ENCODE measurements at regions not wholly inside any gene's neighbourhood (a gene's known extent, or its start where the extent isn't known, plus 50 kb on each side); places are given as distances from the start of the nearest gene placed in this dataset.

DNA sequence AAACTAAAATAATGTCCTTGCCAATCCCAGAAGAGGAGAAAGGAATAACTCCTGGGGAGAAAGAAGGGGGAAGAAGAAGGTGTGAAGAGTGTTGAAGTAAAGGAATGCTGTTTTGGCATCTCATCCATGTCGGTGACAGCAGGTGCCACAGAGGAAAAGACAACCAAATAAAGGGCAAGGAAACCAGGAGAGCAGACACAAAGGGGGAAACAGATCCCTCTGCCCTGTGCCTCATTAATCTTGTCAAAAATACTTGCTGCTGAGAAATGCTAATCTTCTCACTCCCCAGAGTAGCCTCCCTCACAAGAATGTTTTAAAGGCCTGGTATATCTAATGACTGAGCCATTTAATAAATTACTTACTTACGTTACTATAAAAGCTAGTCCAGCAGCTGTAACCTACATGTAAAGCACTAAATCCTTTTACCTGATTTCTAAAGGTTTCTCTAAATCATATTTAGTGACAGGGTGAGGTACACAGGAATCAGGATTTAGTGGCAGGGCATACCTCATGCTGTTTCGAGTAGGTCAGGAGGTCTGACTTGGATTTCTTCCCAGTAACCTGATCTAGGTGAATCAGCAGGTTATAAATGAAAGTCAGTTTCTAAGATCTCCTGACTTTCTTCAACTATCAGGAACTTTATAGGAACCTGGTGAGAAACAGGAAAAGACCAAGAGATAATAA is 377.1 kb downstream of the CENPW start (continued):
- TF ChIP-seq ZFHX2 (tag by site-specific recombination; conservative IDR thresholded peaks at IDR 0.05) (no peak), SP7 (tag by site-specific recombination; IDR thresholded peaks at IDR 0.05) (peak; percentile 31), ZNF114 (tag by site-specific recombination; IDR thresholded peaks at IDR 0.05) (no peak), ZNF184 (tag by site-specific recombination; IDR thresholded peaks at IDR 0.05) (no peak), KLF7 (tag by site-specific recombination; IDR thresholded peaks at IDR 0.05; ENCODE audit: borderline replicate concordance) (no peak), ZNF843 (tag by site-specific recombination; IDR thresholded peaks at IDR 0.05) (0 out of 2 replicates have a peak, but pooled peaks have one; percentile 36), ZNF404 (tag by site-specific recombination; IDR thresholded peaks at IDR 0.05) (no peak), TRIM28 (IDR thresholded peaks at IDR 0.05; ENCODE audit: borderline replicate concordance, low read length) (no peak; the same call in 1 of the 2 replicates), KLF16 (tag by site-specific recombination; IDR thresholded peaks at IDR 0.05) (no peak), HOXA7 (CRISPR knock-in tag; IDR thresholded peaks at IDR 0.05; ENCODE audit: borderline replicate concordance) (no peak), ZNF670 (tag by site-specific recombination; IDR thresholded peaks at IDR 0.05; ENCODE audit: low read depth) (no peak), ZNF37A (tag by site-specific recombination; IDR thresholded peaks at IDR 0.05) (no peak), TCF7L2 (IDR thresholded peaks at IDR 0.05; ENCODE audit: borderline replicate concordance, low read depth, low read length) (no peak), ZNF530 (tag by site-specific recombination; IDR thresholded peaks at IDR 0.05; ENCODE audit: low read depth) (no peak), ZNF19 (tag by site-specific recombination; IDR thresholded peaks at IDR 0.05; ENCODE audit: low read depth) (no peak), ZNF23 (tag by site-specific recombination; IDR thresholded peaks at IDR 0.05; ENCODE audit: borderline replicate concordance) (no peak), ZNF239 (tag by site-specific recombination; IDR thresholded peaks at IDR 0.05) (no peak), ZIC2 (tag by site-specific recombination; IDR thresholded peaks at IDR 0.05) (peak; percentile 28; the same call in 1 of the 2 replicates)
- TF ChIP-seq, protein P1, sequence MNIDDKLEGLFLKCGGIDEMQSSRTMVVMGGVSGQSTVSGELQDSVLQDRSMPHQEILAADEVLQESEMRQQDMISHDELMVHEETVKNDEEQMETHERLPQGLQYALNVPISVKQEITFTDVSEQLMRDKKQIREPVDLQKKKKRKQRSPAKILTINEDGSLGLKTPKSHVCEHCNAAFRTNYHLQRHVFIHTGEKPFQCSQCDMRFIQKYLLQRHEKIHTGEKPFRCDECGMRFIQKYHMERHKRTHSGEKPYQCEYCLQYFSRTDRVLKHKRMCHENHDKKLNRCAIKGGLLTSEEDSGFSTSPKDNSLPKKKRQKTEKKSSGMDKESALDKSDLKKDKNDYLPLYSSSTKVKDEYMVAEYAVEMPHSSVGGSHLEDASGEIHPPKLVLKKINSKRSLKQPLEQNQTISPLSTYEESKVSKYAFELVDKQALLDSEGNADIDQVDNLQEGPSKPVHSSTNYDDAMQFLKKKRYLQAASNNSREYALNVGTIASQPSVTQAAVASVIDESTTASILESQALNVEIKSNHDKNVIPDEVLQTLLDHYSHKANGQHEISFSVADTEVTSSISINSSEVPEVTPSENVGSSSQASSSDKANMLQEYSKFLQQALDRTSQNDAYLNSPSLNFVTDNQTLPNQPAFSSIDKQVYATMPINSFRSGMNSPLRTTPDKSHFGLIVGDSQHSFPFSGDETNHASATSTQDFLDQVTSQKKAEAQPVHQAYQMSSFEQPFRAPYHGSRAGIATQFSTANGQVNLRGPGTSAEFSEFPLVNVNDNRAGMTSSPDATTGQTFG (tag by site-specific recombination; IDR thresholded peaks at IDR 0.05; ENCODE audit: borderline replicate concordance) = no peak
- TF ChIP-seq, protein P2, sequence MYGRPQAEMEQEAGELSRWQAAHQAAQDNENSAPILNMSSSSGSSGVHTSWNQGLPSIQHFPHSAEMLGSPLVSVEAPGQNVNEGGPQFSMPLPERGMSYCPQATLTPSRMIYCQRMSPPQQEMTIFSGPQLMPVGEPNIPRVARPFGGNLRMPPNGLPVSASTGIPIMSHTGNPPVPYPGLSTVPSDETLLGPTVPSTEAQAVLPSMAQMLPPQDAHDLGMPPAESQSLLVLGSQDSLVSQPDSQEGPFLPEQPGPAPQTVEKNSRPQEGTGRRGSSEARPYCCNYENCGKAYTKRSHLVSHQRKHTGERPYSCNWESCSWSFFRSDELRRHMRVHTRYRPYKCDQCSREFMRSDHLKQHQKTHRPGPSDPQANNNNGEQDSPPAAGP (tag by site-specific recombination; IDR thresholded peaks at IDR 0.05) = no peak
- TF ChIP-seq, protein P3, sequence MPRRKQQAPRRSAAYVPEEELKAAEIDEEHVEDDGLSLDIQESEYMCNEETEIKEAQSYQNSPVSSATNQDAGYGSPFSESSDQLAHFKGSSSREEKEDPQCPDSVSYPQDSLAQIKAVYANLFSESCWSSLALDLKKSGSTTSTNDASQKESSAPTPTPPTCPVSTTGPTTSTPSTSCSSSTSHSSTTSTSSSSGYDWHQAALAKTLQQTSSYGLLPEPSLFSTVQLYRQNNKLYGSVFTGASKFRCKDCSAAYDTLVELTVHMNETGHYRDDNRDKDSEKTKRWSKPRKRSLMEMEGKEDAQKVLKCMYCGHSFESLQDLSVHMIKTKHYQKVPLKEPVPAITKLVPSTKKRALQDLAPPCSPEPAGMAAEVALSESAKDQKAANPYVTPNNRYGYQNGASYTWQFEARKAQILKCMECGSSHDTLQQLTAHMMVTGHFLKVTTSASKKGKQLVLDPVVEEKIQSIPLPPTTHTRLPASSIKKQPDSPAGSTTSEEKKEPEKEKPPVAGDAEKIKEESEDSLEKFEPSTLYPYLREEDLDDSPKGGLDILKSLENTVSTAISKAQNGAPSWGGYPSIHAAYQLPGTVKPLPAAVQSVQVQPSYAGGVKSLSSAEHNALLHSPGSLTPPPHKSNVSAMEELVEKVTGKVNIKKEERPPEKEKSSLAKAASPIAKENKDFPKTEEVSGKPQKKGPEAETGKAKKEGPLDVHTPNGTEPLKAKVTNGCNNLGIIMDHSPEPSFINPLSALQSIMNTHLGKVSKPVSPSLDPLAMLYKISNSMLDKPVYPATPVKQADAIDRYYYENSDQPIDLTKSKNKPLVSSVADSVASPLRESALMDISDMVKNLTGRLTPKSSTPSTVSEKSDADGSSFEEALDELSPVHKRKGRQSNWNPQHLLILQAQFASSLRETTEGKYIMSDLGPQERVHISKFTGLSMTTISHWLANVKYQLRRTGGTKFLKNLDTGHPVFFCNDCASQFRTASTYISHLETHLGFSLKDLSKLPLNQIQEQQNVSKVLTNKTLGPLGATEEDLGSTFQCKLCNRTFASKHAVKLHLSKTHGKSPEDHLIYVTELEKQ (tag by site-specific recombination; IDR thresholded peaks at IDR 0.05; ENCODE audit: borderline replicate concordance) = no peak
- TF ChIP-seq, protein P4, sequence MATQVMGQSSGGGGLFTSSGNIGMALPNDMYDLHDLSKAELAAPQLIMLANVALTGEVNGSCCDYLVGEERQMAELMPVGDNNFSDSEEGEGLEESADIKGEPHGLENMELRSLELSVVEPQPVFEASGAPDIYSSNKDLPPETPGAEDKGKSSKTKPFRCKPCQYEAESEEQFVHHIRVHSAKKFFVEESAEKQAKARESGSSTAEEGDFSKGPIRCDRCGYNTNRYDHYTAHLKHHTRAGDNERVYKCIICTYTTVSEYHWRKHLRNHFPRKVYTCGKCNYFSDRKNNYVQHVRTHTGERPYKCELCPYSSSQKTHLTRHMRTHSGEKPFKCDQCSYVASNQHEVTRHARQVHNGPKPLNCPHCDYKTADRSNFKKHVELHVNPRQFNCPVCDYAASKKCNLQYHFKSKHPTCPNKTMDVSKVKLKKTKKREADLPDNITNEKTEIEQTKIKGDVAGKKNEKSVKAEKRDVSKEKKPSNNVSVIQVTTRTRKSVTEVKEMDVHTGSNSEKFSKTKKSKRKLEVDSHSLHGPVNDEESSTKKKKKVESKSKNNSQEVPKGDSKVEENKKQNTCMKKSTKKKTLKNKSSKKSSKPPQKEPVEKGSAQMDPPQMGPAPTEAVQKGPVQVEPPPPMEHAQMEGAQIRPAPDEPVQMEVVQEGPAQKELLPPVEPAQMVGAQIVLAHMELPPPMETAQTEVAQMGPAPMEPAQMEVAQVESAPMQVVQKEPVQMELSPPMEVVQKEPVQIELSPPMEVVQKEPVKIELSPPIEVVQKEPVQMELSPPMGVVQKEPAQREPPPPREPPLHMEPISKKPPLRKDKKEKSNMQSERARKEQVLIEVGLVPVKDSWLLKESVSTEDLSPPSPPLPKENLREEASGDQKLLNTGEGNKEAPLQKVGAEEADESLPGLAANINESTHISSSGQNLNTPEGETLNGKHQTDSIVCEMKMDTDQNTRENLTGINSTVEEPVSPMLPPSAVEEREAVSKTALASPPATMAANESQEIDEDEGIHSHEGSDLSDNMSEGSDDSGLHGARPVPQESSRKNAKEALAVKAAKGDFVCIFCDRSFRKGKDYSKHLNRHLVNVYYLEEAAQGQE (tag by site-specific recombination; IDR thresholded peaks at IDR 0.05) = no peak
- TF ChIP-seq, protein P5, sequence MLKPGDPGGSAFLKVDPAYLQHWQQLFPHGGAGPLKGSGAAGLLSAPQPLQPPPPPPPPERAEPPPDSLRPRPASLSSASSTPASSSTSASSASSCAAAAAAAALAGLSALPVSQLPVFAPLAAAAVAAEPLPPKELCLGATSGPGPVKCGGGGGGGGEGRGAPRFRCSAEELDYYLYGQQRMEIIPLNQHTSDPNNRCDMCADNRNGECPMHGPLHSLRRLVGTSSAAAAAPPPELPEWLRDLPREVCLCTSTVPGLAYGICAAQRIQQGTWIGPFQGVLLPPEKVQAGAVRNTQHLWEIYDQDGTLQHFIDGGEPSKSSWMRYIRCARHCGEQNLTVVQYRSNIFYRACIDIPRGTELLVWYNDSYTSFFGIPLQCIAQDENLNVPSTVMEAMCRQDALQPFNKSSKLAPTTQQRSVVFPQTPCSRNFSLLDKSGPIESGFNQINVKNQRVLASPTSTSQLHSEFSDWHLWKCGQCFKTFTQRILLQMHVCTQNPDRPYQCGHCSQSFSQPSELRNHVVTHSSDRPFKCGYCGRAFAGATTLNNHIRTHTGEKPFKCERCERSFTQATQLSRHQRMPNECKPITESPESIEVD (tag by site-specific recombination; IDR thresholded peaks at IDR 0.05) = 0 out of 2 replicates have a peak, but pooled peaks have one; percentile 19
- TF ChIP-seq, protein P6, sequence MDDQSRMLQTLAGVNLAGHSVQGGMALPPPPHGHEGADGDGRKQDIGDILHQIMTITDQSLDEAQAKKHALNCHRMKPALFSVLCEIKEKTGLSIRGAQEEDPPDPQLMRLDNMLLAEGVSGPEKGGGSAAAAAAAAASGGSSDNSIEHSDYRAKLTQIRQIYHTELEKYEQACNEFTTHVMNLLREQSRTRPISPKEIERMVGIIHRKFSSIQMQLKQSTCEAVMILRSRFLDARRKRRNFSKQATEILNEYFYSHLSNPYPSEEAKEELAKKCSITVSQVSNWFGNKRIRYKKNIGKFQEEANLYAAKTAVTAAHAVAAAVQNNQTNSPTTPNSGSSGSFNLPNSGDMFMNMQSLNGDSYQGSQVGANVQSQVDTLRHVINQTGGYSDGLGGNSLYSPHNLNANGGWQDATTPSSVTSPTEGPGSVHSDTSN (CRISPR knock-in tag; IDR thresholded peaks at IDR 0.05) = no peak
- TF ChIP-seq, protein P7, sequence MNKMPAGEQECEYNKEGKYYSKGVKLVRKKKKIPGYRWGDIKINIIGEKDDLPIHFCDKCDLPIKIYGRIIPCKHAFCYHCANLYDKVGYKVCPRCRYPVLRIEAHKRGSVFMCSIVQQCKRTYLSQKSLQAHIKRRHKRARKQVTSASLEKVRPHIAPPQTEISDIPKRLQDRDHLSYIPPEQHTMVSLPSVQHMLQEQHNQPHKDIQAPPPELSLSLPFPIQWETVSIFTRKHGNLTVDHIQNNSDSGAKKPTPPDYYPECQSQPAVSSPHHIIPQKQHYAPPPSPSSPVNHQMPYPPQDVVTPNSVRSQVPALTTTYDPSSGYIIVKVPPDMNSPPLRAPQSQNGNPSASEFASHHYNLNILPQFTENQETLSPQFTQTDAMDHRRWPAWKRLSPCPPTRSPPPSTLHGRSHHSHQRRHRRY (tag by site-specific recombination; IDR thresholded peaks at IDR 0.05) = no peak

Data from HEK293 (cell line).